Ectodermal cell (in vitro differentiated cells): ENCODE measurements at regions not wholly inside any gene's neighbourhood (a gene's known extent, or its start where the extent isn't known, plus 50 kb on each side); places are given as distances from the start of the nearest gene placed in this dataset.
"Not testable (repeated sequence)": the region's sequence is repeated elsewhere in the genome, so short reads cannot be mapped to it uniquely, and the experiment has no call there.

ENCODE experiments used
- H3K27ac ChIP-seq: 2 replicates; pipeline ENCODE4 v1.7.0; 2013; ENCODE audit warnings: mild to moderate bottlenecking, low read depth, low read length; ENCODE audit not compliant: insufficient read depth, poor library complexity, severe bottlenecking
- H3K27me3 ChIP-seq: 2 replicates; pipeline ENCODE4 v1.7.0; 2013; ENCODE audit warnings: mild to moderate bottlenecking, low read length; ENCODE audit not compliant: insufficient read depth, control insufficient read depth, poor library complexity, severe bottlenecking
- H3K36me3 ChIP-seq: one replicate; pipeline ENCODE4 v1.7.0; 2013; ENCODE audit warnings: low read length; ENCODE audit not compliant: control insufficient read depth, insufficient read depth
- H3K4me1 ChIP-seq: one replicate; pipeline ENCODE4 v1.7.0; 2013; ENCODE audit warnings: low read length; ENCODE audit not compliant: control insufficient read depth, insufficient read depth
- H3K4me3 ChIP-seq: 2 replicates; pipeline ENCODE4 v1.7.0; 2013; ENCODE audit warnings: low read depth, low read length, control low read depth; ENCODE audit not compliant: insufficient read depth
- H3K9me3 ChIP-seq: 2 replicates; pipeline ENCODE4 v1.7.0; 2013; ENCODE audit warnings: mild to moderate bottlenecking, low read length, moderate library complexity; ENCODE audit not compliant: control insufficient read depth
- WGBS, 2 experiments: methylation state at CpG; one replicate each; pipeline ENCODE4 v1.1.7; 2013; ENCODE audit warnings: missing lambda C conversion rate in 2 of 2; 5-methylcytosine and 5-hydroxymethylcytosine counted together

DNA sequence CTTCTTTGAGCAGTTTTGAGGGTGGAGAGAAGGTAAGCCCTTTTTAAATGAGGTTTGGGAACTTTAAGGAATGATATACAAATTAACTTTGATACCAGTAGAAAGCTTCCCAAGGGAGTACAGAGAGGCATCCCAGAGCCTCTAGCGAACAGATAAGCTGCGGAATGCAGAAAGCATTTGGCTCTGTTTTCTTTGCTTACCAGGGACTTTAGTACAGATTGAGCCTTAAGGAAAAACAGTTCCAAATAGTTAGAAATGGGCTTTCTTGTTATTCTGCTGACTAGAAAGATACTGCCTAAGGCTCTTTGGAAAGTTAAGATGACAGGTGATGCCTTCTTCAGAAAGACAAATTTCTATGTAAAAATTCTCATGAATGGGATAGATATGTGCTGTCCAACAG, 261.7 kb upstream of the FOXN3 start:
- no peaks in the 10 kb centered on the region for H3K9me3 ChIP-seq
- no peaks in the 10 kb centered on the region for H3K27me3 ChIP-seq
- no peaks in the 10 kb centered on the region for H3K4me1 ChIP-seq
- WGBS, 2 experiments, result 95 to 97% methylated on average over 2 of the region's 2 CpGs
- H3K27ac ChIP-seq, result no peak overlapping the region
- no peak overlapping the region for H3K4me3 ChIP-seq
- no peaks in the 10 kb centered on the region for H3K36me3 ChIP-seq

DNA sequence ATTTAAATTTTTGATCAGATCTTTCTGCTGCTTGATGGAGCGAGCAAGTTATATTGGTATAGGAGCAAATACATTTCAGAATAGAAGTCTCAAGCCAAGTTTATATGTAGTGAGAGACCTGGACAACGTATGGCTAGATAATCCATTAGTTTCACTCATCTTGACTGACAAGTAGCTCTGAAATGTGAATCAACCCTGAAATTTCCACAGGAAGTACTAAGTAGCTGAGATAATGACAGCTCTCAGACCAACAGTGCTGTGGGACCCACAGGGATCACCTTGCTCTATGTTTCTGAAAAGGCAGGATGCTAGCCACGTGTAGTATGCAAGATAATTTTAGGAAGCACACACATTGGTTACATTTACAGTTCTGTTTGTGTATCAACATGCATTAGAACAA, 258.6 kb upstream of the FOXN3 start:
- no peaks in the 10 kb centered on the region for H3K9me3 ChIP-seq
- H3K4me1 ChIP-seq, result no peaks in the 10 kb centered on the region
- H3K36me3 ChIP-seq, result no peaks in the 10 kb centered on the region
- H3K27ac ChIP-seq, result no peak overlapping the region
- H3K27me3 ChIP-seq, result no peaks in the 10 kb centered on the region
- 89 to 91% methylated on average over 3 of the region's 3 CpGs for WGBS, 2 experiments
- no peak overlapping the region for H3K4me3 ChIP-seq

DNA sequence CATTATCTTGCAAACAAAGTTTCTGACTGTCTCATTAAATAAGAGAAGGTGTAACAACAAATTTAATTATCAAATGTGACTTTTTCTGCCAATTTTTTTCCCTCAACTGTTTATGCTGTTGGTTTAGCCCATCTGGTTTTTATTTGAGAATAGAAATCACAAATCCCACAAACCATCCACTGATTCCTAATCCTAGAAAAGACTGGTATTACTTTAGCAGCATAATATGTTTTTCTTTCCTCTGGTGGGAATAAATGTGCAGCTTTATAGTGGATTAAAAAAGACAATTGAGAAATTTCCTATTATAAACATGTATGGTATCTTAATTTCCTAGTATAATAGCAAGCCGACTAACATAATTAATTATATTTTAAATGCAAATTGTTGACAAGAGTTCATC, 257.9 kb upstream of the FOXN3 start:
- Histone ChIP-seq H3K27me3 (no peaks in the 10 kb centered on the region), H3K4me1 (no peaks in the 10 kb centered on the region), H3K9me3 (no peaks in the 10 kb centered on the region), H3K4me3 (no peak overlapping the region), H3K27ac (no peak overlapping the region), H3K36me3 (no peaks in the 10 kb centered on the region)
- WGBS, 2 experiments, result no CpG with 5 or more reads among the region's 1 CpG

DNA sequence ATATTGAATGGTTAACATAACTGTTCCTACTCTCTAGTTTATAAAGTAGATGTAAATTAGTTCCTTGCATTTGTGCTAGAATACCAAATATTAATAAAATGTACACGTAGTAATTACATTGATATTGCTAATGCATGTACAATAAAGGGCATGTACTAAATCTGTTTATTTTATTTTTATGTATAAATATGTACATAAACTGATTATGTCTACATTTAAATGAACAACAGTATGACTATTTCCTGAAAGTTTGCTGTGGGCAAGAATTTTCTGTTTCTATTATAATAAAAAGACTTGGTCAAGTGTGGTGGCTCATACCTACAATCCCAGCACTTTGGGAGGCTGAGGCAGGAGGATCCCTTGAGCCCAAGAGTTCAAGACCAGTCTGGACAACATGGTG, 257.2 kb upstream of the FOXN3 start:
- H3K4me1 ChIP-seq, result no peaks in the 10 kb centered on the region
- H3K36me3 ChIP-seq, result no peaks in the 10 kb centered on the region
- no peak overlapping the region for H3K27ac ChIP-seq
- no peaks in the 10 kb centered on the region for H3K9me3 ChIP-seq
- no peaks in the 10 kb centered on the region for H3K27me3 ChIP-seq
- no CpG with 5 or more reads among the region's 1 CpG for WGBS, 2 experiments
- no peak overlapping the region for H3K4me3 ChIP-seq

DNA sequence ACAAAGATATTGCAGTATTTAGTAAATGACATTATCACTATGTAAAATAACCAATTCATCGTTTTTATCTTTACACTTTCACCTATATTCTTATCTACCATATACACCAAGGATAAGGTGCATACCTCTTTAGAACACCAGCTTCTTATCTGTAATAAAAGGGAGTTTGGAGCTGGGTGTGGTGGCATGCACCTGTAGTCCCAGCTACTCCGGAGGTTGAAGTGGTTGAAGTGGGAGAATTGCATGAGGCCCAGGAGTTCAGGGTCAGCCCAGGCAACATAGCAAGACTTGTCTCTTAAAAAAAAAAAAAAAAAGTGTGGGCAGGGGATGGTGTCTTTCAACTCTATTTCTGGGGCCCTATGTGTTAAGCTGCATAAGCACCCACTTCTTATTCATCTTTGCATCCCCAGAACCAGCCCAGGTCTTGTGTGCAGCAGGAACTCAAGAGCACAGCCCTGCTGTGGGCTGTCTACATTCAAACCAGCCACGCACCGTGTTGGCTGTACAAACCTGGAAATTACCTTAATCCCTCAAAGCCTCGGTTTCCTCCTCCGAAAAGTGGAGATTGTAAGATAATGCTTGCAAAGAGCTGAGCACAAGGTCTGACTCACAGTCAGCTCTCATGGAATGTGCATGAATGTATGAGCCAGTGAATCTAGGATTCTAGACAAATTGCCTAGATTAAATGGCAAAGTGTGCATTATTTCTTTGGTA, 256.6 kb upstream of the FOXN3 start:
- H3K9me3 ChIP-seq, result no peaks in the 10 kb centered on the region
- H3K27ac ChIP-seq, result no peak overlapping the region
- WGBS, 2 experiments, result 94 to 95% methylated on average over 6 of the region's 6 CpGs
- no peaks in the 10 kb centered on the region for H3K4me1 ChIP-seq
- H3K27me3 ChIP-seq, result no peaks in the 10 kb centered on the region
- H3K4me3 ChIP-seq, result no peak overlapping the region
- no peaks in the 10 kb centered on the region for H3K36me3 ChIP-seq

DNA sequence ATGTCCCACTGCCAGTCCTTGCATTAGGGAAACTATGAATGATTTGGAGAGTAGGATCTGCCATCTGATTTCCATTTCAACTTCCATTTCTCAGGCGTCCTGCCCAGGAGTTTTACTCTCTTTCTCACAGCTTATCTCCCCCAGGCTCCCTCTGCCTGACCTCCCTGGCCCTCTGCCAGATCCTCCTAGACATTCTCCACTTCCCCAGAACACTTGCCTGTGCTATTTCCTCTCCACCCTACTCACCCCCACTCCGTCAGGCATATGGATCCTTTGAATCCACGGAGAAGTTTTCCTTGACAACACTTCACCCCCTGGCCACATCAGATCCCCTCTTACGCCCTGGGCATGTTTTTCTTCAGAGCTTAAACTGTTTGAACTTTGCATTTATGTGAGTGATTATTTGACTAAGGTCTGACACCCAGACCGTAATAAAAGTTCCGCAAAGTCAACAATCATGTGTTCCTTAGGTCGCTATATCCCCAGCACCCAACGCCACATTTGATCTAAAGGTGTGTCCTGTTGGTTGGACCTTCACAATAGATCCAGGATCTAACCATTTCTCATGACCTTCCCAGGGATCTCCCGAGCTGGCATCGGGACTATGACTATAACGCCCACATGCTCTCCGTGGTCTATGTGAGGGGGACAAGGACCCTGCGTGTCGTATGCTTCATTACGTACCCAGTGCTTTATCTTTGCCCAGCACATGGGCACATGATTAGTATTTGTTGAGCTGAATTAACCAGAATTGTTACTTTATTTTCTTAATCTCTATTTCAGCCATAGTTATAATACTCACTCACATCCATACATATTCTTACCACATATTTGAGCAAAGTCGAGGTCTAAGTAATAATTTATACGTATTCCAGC, 255.8 kb upstream of the FOXN3 start:
- 91 to 92% methylated on average over 17 of the region's 17 CpGs for WGBS, 2 experiments
- Histone ChIP-seq H3K4me1 (no peaks in the 10 kb centered on the region), H3K9me3 (no peaks in the 10 kb centered on the region), H3K36me3 (no peaks in the 10 kb centered on the region), H3K27ac (no peak overlapping the region), H3K27me3 (no peaks in the 10 kb centered on the region), H3K4me3 (no peak overlapping the region)

DNA sequence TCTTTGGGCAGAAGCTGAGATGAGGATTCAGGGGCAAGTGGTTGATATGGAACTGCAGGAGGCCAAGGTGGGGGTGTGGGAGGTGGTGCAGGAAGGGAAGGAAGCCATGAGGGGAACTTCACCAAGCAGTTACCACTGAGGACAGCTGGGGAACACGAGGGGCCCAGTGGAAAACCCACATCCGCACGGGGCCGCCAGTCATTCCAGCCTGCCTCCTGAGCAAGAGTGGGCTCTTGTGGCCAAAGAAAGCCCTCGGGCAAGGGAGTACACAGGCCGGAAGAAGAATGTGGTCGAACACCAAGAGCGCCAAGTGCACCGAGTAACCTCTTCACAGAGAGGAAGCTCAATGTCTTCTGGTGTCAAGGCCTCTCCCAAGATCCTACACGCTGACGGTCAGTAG, 252.2 kb upstream of the FOXN3 start:
- no peaks in the 10 kb centered on the region for H3K27me3 ChIP-seq
- no peaks in the 10 kb centered on the region for H3K9me3 ChIP-seq
- 91 to 94% methylated on average over 11 of the region's 11 CpGs for WGBS, 2 experiments

DNA sequence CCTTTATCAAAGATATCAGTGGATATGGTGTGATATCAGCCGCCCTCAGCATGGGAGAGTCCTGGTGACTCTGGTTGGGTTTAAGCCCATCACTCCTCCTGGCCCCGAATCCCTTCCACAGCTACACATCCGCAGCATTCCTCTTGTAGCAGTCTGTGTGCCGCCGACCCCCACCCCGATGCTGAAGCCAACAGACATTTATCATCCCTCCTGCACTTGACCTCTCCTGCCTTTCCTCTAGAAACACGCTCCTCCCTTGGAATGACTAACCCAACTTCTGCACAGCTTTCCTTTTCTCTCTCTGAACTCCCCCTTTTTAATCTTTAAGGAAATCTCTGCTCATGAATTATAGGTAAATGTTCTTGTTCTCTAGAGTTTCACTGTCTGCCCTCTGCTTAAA, 250.9 kb upstream of the FOXN3 start:
- no peak overlapping the region for H3K27ac ChIP-seq
- no peaks in the 10 kb centered on the region for H3K27me3 ChIP-seq
- no peak overlapping the region for H3K4me3 ChIP-seq
- H3K36me3 ChIP-seq, result no peaks in the 10 kb centered on the region
- WGBS, 2 experiments, result 88 to 96% methylated on average over 7 of the region's 7 CpGs
- no peaks in the 10 kb centered on the region for H3K9me3 ChIP-seq
- no peaks in the 10 kb centered on the region for H3K4me1 ChIP-seq

More for the DNA sequence above, 252.2 kb upstream of the FOXN3 start:
- no peaks in the 10 kb centered on the region for H3K4me1 ChIP-seq
- H3K4me3 ChIP-seq, result no peak overlapping the region
- no peak overlapping the region for H3K27ac ChIP-seq
- H3K36me3 ChIP-seq, result no peaks in the 10 kb centered on the region

DNA sequence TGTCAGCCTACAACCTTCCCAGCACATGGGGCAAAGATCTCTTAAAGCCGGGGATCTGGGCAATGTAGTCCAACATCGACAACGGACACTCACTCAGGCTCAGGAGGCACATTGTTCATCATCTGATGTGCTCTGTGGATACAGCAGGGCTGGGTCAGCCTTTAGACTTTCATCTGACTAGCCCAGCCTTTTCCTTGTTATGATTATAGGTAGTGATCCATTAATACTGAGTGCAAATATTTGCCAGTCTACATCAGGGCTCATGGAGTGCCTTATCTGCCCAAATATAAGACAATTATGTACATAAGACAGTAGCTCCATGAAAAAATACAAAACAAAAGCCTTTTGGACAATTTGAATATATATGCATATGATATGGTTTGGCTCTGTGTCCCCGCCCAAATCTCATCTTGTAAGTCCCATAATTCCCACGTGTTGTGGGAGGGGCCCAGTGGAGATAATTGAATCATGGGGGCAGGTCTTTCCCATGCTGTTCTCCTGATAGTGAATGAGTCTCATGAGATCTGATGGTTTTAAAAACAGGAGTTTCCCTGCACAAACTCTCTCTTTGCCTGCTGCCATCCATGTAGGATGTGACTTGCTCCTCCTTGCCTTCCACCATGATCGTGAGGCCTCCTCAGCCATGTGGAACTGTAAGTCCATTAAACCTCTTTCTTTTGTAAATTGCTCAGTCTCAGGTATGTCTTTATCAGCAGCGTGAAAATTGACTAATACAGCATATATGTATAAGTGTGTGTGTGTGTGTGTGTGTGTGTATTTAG, 248.5 kb upstream of the FOXN3 start:
- H3K9me3 ChIP-seq, H3K36me3 ChIP-seq, H3K4me3 ChIP-seq, H3K27me3 ChIP-seq, H3K4me1 ChIP-seq, H3K27ac ChIP-seq: not testable (repeated sequence)
- 89 to 94% methylated on average over 7 of the region's 7 CpGs for WGBS, 2 experiments

DNA sequence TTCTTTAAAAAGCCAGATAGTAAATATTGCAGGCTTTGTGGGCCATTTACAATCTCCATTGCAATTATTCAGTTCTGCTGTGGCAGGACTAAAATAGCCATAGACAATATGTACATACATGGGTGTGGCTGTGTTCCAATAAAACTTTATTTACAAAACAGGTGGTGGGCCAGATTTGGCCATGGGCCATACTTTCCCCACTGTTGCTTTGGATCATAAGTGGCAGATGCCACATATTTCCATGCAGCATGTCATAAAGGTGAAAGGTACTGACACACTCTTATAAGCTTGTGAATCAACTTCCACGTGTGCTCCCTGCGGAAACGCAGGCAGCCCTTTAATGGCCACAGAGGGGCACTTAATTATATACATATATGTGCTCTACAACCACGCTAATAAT, 244.4 kb upstream of the FOXN3 start:
- Histone ChIP-seq H3K9me3 (no peaks in the 10 kb centered on the region), H3K27ac (no peak overlapping the region), H3K27me3 (no peaks in the 10 kb centered on the region), H3K4me1 (no peaks in the 10 kb centered on the region), H3K36me3 (no peaks in the 10 kb centered on the region), H3K4me3 (no peak overlapping the region)
- WGBS, 2 experiments, result 80 to 100% methylated on average over 1 to 4 of the region's 4 CpGs
